OCI-LY1 (cell line): ENCODE measurements at regions not wholly inside any gene's neighbourhood (a gene's known extent, or its start where the extent isn't known, plus 50 kb on each side); places are given as distances from the start of the nearest gene placed in this dataset.

Source experiments
- CTCF ChIP-seq: fragments of 200-600 bp; sonication (generic), shearing (Covaris generic); IDR thresholded peaks from 2 replicates; pipeline ENCODE4 v1.5.1; 2017; ENCODE audit warnings: mild to moderate bottlenecking, antibody characterized with exemption, low read length, moderate library complexity, mixed read lengths
- EZH2 ChIP-seq: fragments of 200-600 bp; sonication (generic), shearing (Covaris generic); IDR thresholded peaks from 2 replicates; pipeline ENCODE4 v1.8.0; 2017; ENCODE audit warnings: borderline replicate concordance, mixed run types, mild to moderate bottlenecking, antibody characterized with exemption, low read length, moderate library complexity, mixed read lengths

DNA sequence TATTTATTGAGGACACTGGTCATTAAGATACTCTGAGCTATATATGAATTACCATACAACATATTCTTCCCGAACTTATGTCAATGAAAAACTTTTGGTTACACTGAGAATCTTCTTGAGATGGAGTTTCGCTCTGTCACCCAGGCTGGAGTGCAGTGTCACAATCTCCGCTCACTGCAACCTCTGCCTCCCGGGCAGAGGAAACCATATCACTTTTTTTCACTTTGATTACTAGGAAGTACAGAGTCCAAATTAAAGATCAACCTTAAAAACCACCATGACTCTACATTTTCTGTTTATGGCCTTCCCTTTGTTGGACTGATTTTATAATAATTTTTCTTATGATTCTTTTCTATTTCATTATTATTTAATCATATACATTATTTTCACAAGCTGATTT is 336.5 kb downstream of the FSCB start:
- no peak for TF ChIP-seq CTCF
- TF ChIP-seq EZH2: no peak
